ENCODE measurements at regions not wholly inside any gene's neighbourhood (a gene's known extent, or its start where the extent isn't known, plus 50 kb on each side); places are given as distances from the start of the nearest gene placed in this dataset.

- H3K4me1 Mint-ChIP-seq, result no peaks in the 10 kb centered on the region
- H3K4me1 ChIP-seq (ENCODE audit: control insufficient read depth, insufficient read depth, low read length), result no peaks in the 10 kb centered on the region
- 91 to 92% methylated on average over 16 to 24 of the region's 24 CpGs for WGBS, 2 experiments (ENCODE audit: insufficient coverage in 1 of 2, insufficient read length in 1 of 2)
- no peak for TF ChIP-seq CTCF (conservative IDR thresholded peaks at IDR 0.05)
- H3K4me3 Mint-ChIP-seq, result no peak overlapping the region
- DNase-seq, result no peak
- H3K36me3 ChIP-seq (ENCODE audit: control insufficient read depth, insufficient read depth, low read length), result no peaks in the 10 kb centered on the region
- H3K27me3 ChIP-seq (ENCODE audit: control insufficient read depth, insufficient read depth, low read length, poor library complexity, severe bottlenecking), result no peaks in the 10 kb centered on the region
- peaks cover 5% of the 10 kb centered on the region for H3K36me3 Mint-ChIP-seq (ENCODE audit: low read depth)
- H3K9ac ChIP-seq (ENCODE audit: extremely low read depth, low read length, poor library complexity, severe bottlenecking), result no peak overlapping the region
- H3K9me3 ChIP-seq (ENCODE audit: control insufficient read depth, low read length), result peaks cover 32% of the 10 kb centered on the region
- no peak overlapping the region for H3K27ac Mint-ChIP-seq
- no peaks in the 10 kb centered on the region for H3K27me3 Mint-ChIP-seq (ENCODE audit: insufficient read depth)
- no peak overlapping the region for H3K27ac ChIP-seq (ENCODE audit: low read depth, low read length)
- H3K9me3 Mint-ChIP-seq, result peaks cover 38% of the 10 kb centered on the region
- H3K4me3 ChIP-seq (ENCODE audit: low read length), result no peak overlapping the region
Measured at GRCh38 chr10:52871191-52871843, 98.7 kb upstream of the MBL2 start.

DNA sequence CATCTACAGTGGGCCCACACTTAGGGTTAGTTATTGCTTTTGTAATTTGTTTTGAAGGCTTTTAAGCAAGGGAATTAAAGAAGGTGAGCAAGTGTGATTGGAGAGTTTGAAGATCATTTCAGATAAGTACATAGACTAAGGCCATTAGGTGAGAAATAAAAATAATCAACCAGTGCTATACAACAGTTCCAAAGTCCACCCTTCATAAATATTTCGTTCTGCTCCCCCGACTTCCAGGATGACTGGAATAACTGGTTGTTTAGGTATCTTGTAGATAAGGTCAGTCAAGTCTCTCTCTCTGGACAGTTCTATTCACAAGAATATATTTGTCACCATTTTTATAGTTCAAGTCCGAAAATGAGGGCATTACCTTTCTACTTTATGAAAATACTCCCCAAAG lies 98.0 kb upstream of the MBL2 start:
- Mint-ChIP-seq H3K27me3 (ENCODE audit: insufficient read depth) (no peaks in the 10 kb centered on the region), H3K9me3 (peaks cover 38% of the 10 kb centered on the region), H3K27ac (no peak overlapping the region), H3K36me3 (ENCODE audit: low read depth) (peaks cover 5% of the 10 kb centered on the region), H3K4me1 (no peaks in the 10 kb centered on the region), H3K4me3 (no peak overlapping the region)
- no peak for DNase-seq
- WGBS, 2 experiments (ENCODE audit: insufficient coverage in 1 of 2, insufficient read length in 1 of 2), result 74 to 78% methylated on average over 1 to 3 of the region's 3 CpGs
- H3K9ac ChIP-seq (ENCODE audit: extremely low read depth, low read length, poor library complexity, severe bottlenecking), result no peak overlapping the region
- no peak overlapping the region for H3K4me3 ChIP-seq (ENCODE audit: low read length)
- H3K36me3 ChIP-seq (ENCODE audit: control insufficient read depth, insufficient read depth, low read length), result no peaks in the 10 kb centered on the region
- no peak overlapping the region for H3K27ac ChIP-seq (ENCODE audit: low read depth, low read length)
- no peaks in the 10 kb centered on the region for H3K27me3 ChIP-seq (ENCODE audit: control insufficient read depth, insufficient read depth, low read length, poor library complexity, severe bottlenecking)
- H3K9me3 ChIP-seq (ENCODE audit: control insufficient read depth, low read length), result peaks cover 32% of the 10 kb centered on the region
- no peak for TF ChIP-seq CTCF (conservative IDR thresholded peaks at IDR 0.05)
- H3K4me1 ChIP-seq (ENCODE audit: control insufficient read depth, insufficient read depth, low read length), result no peaks in the 10 kb centered on the region

- peaks cover 38% of the 10 kb centered on the region for H3K9me3 Mint-ChIP-seq
- Histone ChIP-seq H3K27me3 (ENCODE audit: control insufficient read depth, insufficient read depth, low read length, poor library complexity, severe bottlenecking) (no peaks in the 10 kb centered on the region), H3K9me3 (ENCODE audit: control insufficient read depth, low read length) (peaks cover 32% of the 10 kb centered on the region), H3K27ac (ENCODE audit: low read depth, low read length) (no peak overlapping the region), H3K36me3 (ENCODE audit: control insufficient read depth, insufficient read depth, low read length) (no peaks in the 10 kb centered on the region), H3K4me1 (ENCODE audit: control insufficient read depth, insufficient read depth, low read length) (no peaks in the 10 kb centered on the region), H3K9ac (ENCODE audit: extremely low read depth, low read length, poor library complexity, severe bottlenecking) (no peak overlapping the region), H3K4me3 (ENCODE audit: low read length) (no peak overlapping the region)
- WGBS, 2 experiments (ENCODE audit: insufficient coverage in 1 of 2, insufficient read length in 1 of 2), result 84 to 100% methylated on average over 1 to 2 of the region's 2 CpGs
- H3K27me3 Mint-ChIP-seq (ENCODE audit: insufficient read depth), result no peaks in the 10 kb centered on the region
- H3K4me1 Mint-ChIP-seq, result peaks cover under 1% of the 10 kb centered on the region
- no peak overlapping the region for H3K27ac Mint-ChIP-seq
- H3K4me3 Mint-ChIP-seq, result no peak overlapping the region
- no peak for DNase-seq
- H3K36me3 Mint-ChIP-seq (ENCODE audit: low read depth), result peaks cover 5% of the 10 kb centered on the region
- TF ChIP-seq CTCF (conservative IDR thresholded peaks at IDR 0.05), result no peak
Measured at GRCh38 chr10:52869864-52870263, 97.3 kb upstream of the MBL2 start.

Data from endodermal cell (in vitro differentiated cells).